PC-3 (cell line): ENCODE measurements at regions not wholly inside any gene's neighbourhood (a gene's known extent, or its start where the extent isn't known, plus 50 kb on each side); places are given as distances from the start of the nearest gene placed in this dataset.

Source experiments
- EZH2 ChIP-seq: fragments of 300-600 bp; sonication (generic); IDR thresholded peaks from one replicate; pipeline ENCODE4 v1.6.1; 2017; ENCODE audit warnings: antibody characterized with exemption, mild to moderate bottlenecking, low read length; ENCODE audit not compliant: unreplicated experiment
- EZH2phosphoT487 ChIP-seq: fragments of 300-600 bp; sonication (generic); IDR thresholded peaks from 2 replicates; pipeline ENCODE4 v1.6.1; 2018; ENCODE audit warnings: mild to moderate bottlenecking, antibody characterized with exemption, low read length, borderline replicate concordance
- TF ChIP-seq, protein P1 (sequence below): fragments of 300-600 bp; sonication (generic); conservative IDR thresholded peaks from 2 replicates; pipeline ENCODE4 v1.5.1; 2017; ENCODE audit warnings: antibody characterized with exemption, low read depth, mild to moderate bottlenecking, low read length

GRCh38 chr11:23127706-23128105, 267.4 kb upstream of the CCDC179 start:
- TF ChIP-seq EZH2 (no peak), EZH2phosphoT487 (no peak)
- TF ChIP-seq, protein P1, sequence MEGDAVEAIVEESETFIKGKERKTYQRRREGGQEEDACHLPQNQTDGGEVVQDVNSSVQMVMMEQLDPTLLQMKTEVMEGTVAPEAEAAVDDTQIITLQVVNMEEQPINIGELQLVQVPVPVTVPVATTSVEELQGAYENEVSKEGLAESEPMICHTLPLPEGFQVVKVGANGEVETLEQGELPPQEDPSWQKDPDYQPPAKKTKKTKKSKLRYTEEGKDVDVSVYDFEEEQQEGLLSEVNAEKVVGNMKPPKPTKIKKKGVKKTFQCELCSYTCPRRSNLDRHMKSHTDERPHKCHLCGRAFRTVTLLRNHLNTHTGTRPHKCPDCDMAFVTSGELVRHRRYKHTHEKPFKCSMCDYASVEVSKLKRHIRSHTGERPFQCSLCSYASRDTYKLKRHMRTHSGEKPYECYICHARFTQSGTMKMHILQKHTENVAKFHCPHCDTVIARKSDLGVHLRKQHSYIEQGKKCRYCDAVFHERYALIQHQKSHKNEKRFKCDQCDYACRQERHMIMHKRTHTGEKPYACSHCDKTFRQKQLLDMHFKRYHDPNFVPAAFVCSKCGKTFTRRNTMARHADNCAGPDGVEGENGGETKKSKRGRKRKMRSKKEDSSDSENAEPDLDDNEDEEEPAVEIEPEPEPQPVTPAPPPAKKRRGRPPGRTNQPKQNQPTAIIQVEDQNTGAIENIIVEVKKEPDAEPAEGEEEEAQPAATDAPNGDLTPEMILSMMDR: no peak
